ACHN (cell line): ENCODE measurements at regions not wholly inside any gene's neighbourhood (a gene's known extent, or its start where the extent isn't known, plus 50 kb on each side); places are given as distances from the start of the nearest gene placed in this dataset.

Experiments
- DNase-seq: peaks from one replicate; pipeline ENCODE4 v3.0.0-alpha.2; 2015
- in situ Hi-C: cut with HindIII; loops from 2 replicates; pipeline ENCODE4 v1.10.0; 2017; ENCODE audit warnings: low sequenced_read_pairs, low pct_ligation_motif_present, low pct_unique_long_range_greater_than_20kb

DNA sequence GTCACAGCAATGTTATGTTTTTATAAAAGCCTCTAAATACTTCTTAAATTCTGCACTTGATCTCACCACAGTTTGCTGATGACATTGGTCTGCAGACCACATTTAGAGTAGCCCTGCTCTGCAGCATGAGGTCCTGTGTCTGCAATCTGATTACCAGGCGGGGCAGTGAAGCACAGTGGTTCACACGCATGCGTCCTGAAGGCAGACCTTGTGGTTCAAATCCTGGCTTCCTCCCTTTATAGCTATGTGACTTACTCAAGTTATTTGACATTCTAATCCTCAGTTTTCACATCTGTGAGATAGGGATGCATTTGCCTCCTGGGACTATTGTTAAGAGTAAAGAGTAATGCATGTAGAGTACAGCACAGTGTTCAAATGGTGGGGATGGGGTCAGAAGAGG is 50.3 kb downstream of the BMAL2 start:
- no peak for DNase-seq
- in situ Hi-C loops, result no loop called here

DNA sequence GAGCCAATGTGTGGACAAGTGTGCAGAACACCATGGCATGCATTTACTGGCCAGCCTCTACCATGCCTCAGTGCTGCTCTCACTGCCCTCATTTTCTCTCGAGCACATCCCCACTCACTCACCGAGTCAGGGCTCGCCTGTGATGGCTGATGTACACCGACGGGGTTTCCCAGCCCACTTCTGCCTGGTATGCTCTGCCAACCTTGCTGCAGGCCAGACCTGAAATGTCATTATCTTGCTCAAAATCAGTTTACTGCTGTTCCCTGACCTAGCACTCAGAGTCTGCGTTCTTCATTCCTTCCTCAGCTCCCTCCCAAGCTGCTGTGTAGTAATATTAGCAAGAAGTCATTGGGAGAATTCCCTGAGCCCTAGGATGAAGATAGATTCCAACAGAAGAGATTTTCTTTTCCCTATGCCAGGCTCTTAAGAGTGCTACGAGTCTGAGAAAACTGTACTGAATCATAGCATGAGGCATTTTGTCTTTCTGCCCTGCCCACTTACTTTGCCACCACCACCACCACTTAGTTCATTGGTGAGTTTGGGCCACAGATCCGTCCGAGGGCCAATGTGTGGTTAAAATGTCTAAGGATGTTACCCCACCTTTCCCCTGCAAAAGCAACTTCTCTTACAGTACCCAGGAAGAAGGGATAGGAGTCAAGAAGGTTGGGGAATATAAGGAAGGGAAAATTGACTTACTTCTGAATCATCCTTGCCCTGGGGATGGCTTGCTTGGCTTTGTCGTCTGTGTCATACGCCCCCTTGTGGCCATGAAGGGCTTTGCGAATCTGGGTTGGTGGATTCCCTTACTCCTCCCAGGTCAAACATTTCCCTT is 51.0 kb downstream of the BMAL2 start:
- DNase-seq, result peak; percentile 91
- in situ Hi-C loops, result no loop called here

DNA sequence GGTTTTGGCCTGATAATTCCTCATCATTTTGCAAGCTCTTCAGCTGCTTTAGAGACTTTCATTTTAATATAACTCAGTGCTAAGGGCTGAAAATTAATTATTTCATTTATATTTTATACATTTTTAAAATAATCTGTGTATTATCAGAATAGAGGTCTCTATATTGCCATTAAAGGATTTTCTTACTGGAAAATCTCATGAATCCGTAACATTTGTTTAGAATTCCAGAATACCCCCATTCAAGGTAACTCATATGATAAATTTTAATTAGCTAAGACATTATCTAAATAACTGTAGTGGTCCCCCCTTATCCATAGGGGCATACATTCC is 51.6 kb downstream of the BMAL2 start:
- in situ Hi-C loops, result no loop called here
- DNase-seq, result no peak

DNA sequence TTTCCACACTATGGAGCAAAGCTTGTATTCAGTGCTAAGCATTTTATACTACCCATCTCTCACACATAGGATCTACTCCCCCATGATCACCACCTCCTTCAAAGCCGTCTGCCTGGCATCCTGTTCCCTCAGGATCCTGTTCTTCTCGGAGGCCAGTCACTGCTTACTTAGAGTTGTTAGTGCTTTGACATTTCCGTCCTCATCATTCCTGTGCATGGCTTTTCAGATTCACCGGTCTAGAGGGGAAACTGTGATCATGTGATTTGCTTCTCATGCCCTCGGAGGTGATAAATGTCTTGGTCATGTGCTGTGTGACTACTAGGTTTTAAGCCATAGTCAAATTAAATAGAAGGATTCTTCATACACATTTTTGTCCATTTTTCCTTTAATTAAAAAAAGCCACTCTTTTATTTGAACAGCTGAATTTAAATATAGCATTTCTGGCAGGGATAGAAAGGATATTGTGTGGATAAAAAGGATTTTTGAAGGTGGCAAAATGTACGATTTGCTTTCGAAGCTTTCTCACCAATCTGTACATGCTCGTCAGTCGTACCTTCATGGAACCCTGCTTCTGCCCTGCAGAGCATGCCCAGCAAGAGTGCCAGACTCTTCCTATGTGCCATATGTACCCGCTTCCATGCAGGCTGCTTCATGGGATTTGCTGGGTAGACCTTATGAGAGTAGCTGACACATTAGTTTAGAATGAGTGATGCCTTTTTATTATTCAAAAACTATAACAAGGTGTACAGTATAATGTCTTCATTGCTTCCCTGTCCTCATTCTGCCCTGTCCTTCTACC is 53.3 kb downstream of the BMAL2 start:
- DNase-seq, result no peak
- in situ Hi-C loops, result no loop called here

DNA sequence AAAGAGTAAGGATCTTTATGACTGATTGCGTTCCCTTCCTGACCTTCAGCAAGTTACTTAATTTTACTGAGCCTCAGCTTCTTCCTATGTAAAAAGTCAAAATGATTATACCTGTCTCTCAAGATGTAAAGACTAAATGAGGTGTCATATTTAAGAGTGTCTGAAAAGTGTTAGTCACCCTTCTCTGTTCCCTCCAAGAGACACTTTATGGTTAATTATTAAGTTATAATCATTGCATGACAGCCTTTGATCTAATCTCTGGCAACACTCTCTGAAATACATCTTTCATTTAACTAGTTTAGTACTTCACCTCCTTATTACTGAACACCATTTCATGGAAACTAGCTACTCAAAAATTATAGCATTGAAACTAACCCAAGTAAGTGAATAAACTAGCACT is 54.8 kb downstream of the BMAL2 start:
- in situ Hi-C loops, result no loop called here
- peak; percentile 57 for DNase-seq

DNA sequence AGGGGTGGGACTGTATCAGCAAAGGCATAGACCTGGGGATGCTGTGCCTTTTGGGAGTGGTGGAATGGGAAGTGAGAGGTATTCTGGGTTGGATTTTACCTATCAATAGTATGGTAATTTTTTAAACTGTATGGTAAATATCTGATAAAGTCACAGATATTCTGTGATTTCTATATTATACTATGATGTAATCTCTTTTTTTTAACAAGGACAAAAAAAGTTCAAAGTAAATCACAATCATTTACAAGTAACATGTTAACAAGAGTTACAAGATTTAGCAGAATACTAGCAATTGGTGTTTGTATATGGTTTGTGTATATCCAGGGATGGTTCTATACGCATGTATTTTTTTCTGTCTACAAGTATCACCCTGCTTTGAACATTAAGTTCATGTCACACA is 56.0 kb downstream of the BMAL2 start:
- in situ Hi-C loops, result no loop called here
- no peak for DNase-seq

DNA sequence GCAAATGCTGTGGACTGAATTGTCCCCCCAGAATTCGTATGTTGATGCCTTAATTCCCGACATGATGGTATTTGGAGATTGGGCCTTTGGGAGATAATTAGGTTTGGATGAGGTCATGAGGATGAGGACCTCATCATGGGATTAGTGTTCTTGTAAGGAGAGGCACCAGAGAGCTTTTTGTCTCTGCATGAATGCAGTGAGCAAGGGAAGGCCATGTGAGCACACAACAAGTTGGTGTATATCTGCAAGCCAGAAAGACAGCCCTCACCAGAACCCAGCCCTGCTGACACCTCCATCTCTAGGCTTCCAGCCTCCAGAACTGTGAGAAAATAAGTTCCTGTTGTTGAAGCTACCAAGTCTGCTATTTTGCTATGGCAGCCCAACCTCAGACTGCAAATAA is 51.9 kb upstream of the SMCO2 start:
- in situ Hi-C loops, result no loop called here
- DNase-seq, result no peak

DNA sequence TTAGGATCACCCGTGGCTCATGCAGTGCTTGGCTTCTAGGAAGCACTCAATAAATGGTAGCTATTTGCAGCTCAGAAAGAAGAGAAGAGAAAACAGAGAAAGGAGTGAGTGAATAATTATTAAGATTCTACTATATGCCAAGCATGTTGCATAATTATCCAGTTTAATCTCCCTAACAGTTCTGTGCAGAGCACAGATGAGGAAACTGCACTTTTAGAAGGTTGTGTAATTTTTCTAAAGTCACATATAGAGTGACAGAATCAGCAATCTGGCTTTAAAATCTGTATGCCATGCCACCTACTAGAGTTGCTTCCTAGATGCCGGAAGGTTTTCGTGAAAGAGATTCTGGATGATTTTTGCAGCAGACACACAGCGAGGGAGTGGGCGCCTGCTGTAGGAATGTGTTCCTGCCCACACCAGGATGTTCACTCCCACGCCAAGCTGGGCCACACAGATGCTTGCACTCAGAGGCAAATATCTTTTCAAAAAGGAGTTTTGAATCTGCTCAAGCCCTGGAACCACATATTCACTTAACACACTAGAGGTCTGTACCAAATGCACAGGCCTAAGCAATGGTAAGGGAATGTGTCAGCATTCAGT is 50.2 kb upstream of the SMCO2 start:
- in situ Hi-C loops, result no loop called here
- no peak for DNase-seq
